ENCODE measurements at regions not wholly inside any gene's neighbourhood (a gene's known extent, or its start where the extent isn't known, plus 50 kb on each side); places are given as distances from the start of the nearest gene placed in this dataset.

GRCh38 chr3:182592747-182593146 lies 200.6 kb upstream of the ATP11B start:
- H3K9me1 ChIP-seq (replicated peaks; ENCODE audit: control insufficient read depth, extremely low read depth, insufficient read depth, low read length), result no peaks in the 10 kb centered on the region
- intact Hi-C loops (cut with micrococcal nuclease) (no loop called here), dilution Hi-C loops (cut with MboI; ENCODE audit: extremely low pct_ligation_motif_present, low sequenced_read_pairs) (no loop called here)
- H3K36me3 ChIP-seq (ENCODE audit: control insufficient read depth in 2 of 2, extremely low read depth in 1 of 2, insufficient read depth in 2 of 2, low read length in 2 of 2), result no peaks in the 10 kb centered on the region
- no peaks in the 10 kb centered on the region for H3K27me3 ChIP-seq (ENCODE audit: control insufficient read depth in 2 of 2, insufficient read depth in 2 of 2, low read length in 2 of 2)
- no peak overlapping the region for H3K4me2 ChIP-seq (ENCODE audit: insufficient read depth, low read length)
- TF ChIP-seq EZH2 (IDR thresholded peaks at IDR 0.05; ENCODE audit: borderline replicate concordance, low read depth, low read length, severe bottlenecking), result no peak
- TF ChIP-seq POLR2A (IDR thresholded peaks at IDR 0.05; ENCODE audit: low read depth, low read length), result no peak
- no peak for TF ChIP-seq GATA2 (IDR thresholded peaks at IDR 0.05; ENCODE audit: insufficient read depth, insufficient read length, low read depth, low read length)
- no peak for TF ChIP-seq CTCF (IDR thresholded peaks at IDR 0.05; ENCODE audit: extremely low read depth in 1 of 2, insufficient read depth in 1 of 2, low read depth in 1 of 2, low read length in 2 of 2)
- no peak for TF ChIP-seq MAX (IDR thresholded peaks at IDR 0.05; ENCODE audit: insufficient read depth, insufficient read length)
- no peak for TF ChIP-seq JUN (IDR thresholded peaks at IDR 0.05; ENCODE audit: borderline replicate concordance, insufficient read depth, insufficient read length, low read depth)
- no peak for TF ChIP-seq FOS (IDR thresholded peaks at IDR 0.05; ENCODE audit: borderline replicate concordance, insufficient read depth, low read length)
- no peak for TF ChIP-seq MYC (IDR thresholded peaks at IDR 0.05; ENCODE audit: low read depth, low read length)
- no peak for TF ChIP-seq POLR2AphosphoS5 (IDR thresholded peaks at IDR 0.05; ENCODE audit: insufficient read depth, low read depth, low read length)
- BruUV-seq (replicated peaks), result no TSS peak
- no peak overlapping the region for H3K27ac ChIP-seq (ENCODE audit: insufficient read depth, low read depth, low read length)
- H2AFZ ChIP-seq (ENCODE audit: low read depth, low read length), result no peak overlapping the region
- POLR2A ChIA-PET, result no interaction called here
- no peaks in the 10 kb centered on the region for H3K9me3 ChIP-seq (replicated peaks; ENCODE audit: control insufficient read depth, insufficient read depth, low read length)
- no peaks in the 10 kb centered on the region for H4K20me1 ChIP-seq (replicated peaks; ENCODE audit: control insufficient read depth, extremely low read depth, insufficient read depth, low read length)
- CTCF ChIA-PET, result no interaction called here
- no peak overlapping the region for H3K4me3 ChIP-seq (replicated peaks in 1 of 3; ENCODE audit: insufficient read depth in 1 of 3, low read depth in 1 of 3, low read length in 3 of 3)
- DNase-seq (ENCODE audit: low read depth, low spot score) (no peak), FAIRE-seq (no peak)
- no peaks in the 10 kb centered on the region for H3K4me1 ChIP-seq (ENCODE audit: control insufficient read depth, extremely low read depth, insufficient read depth, low read length)
- H3K79me2 ChIP-seq (ENCODE audit: control insufficient read depth, insufficient read depth, low read length), result no peaks in the 10 kb centered on the region
- H3K9ac ChIP-seq (replicated peaks; ENCODE audit: extremely low read depth, insufficient read depth, low read length), result no peak overlapping the region
